Lung (tissue), 11 donors: ENCODE measurements at regions not wholly inside any gene's neighbourhood (a gene's known extent, or its start where the extent isn't known, plus 50 kb on each side); places are given as distances from the start of the nearest gene placed in this dataset.

Source experiments
- ATAC-seq: fragments of 200-7000 bp; cut with Tn5 transposase; one replicate; pipeline ENCODE4 v1.9.1; 2020; ENCODE audit warnings: moderate number of reproducible peaks; ENCODE audit not compliant: insufficient read depth, low FRiP score
- DNase-seq, 3 donors: peaks; one replicate each; pipeline ENCODE4 v3.0.0-alpha.2; 2013 to 2017
- H3K27ac ChIP-seq, 2 donors: one replicate each; pipeline ENCODE4 v1.5.1; 2013; ENCODE audit warnings: mild to moderate bottlenecking in 2 of 2, moderate library complexity in 2 of 2, control low read depth in 1 of 2, inconsistent platforms in 1 of 2, low read depth in 1 of 2, low read length in 1 of 2
- H3K27me3 ChIP-seq, 3 donors: one replicate each; pipeline ENCODE4 v1.5.1; 2013; ENCODE audit warnings: low read length in 2 of 3; ENCODE audit not compliant: control insufficient read depth in 3 of 3, insufficient read depth in 3 of 3
- H3K36me3 ChIP-seq, 4 donors: one replicate each; pipeline ENCODE4 v1.5.1; 2013; ENCODE audit warnings: low read length in 4 of 4, mild to moderate bottlenecking in 1 of 4, moderate library complexity in 1 of 4; ENCODE audit not compliant: control insufficient read depth in 4 of 4, insufficient read depth in 4 of 4
- H3K4me1 ChIP-seq, 5 donors: one replicate each; pipeline ENCODE4 v1.5.1; 2013; ENCODE audit warnings: low read length in 5 of 5, mild to moderate bottlenecking in 2 of 5, moderate library complexity in 1 of 5; ENCODE audit not compliant: control insufficient read depth in 5 of 5, insufficient read depth in 5 of 5
- H3K4me3 ChIP-seq: one replicate; pipeline ENCODE4 v1.5.1; 2013; ENCODE audit warnings: mild to moderate bottlenecking, control low read depth, moderate library complexity
- H3K9ac ChIP-seq, 2 donors: one replicate each; pipeline ENCODE4 v1.5.1; 2013; ENCODE audit warnings: low read length in 2 of 2, control low read depth in 1 of 2; ENCODE audit not compliant: insufficient read depth in 1 of 2
- H3K9me3 ChIP-seq, 4 donors: one replicate each; pipeline ENCODE4 v1.5.1; 2013; ENCODE audit warnings: low read length in 3 of 4, mild to moderate bottlenecking in 1 of 4, moderate library complexity in 1 of 4; ENCODE audit not compliant: control insufficient read depth in 4 of 4, insufficient read depth in 3 of 4
- CTCF ChIP-seq: IDR thresholded peaks from 2 replicates; pipeline ENCODE4 v1.5.1; 2012; ENCODE audit warnings: mild to moderate bottlenecking; ENCODE audit errors: control extremely low read depth, extremely low read depth
- WGBS, 2 donors: extraction: QIAGEN DNeasy Blood & Tissue Kit; methylation state at CpG; one replicate each; pipeline ENCODE4 v1.1.7; 2013; 5-methylcytosine and 5-hydroxymethylcytosine counted together
- donor health status: control.
- donor health status: control.
- donor health status: Bipolar disorder and iron deficiency.
- donor health status: healthy.
- donor health status: DM: yes; HTN: yes; CAD: no.

- H3K9ac ChIP-seq = no peak overlapping the region
- no peaks in the 10 kb centered on the region for H3K4me1 ChIP-seq
- TF ChIP-seq CTCF = no peak
- no peak for DNase-seq
- 80 to 81% methylated on average over 2 of the region's 2 CpGs for WGBS, 2 donors
- no peaks in the 10 kb centered on the region for H3K9me3 ChIP-seq
- no peak for ATAC-seq
- no peak overlapping the region for H3K27ac ChIP-seq
- no peaks in the 10 kb centered on the region for H3K36me3 ChIP-seq
- H3K4me3 ChIP-seq = no peak overlapping the region
- no peaks in the 10 kb centered on the region for H3K27me3 ChIP-seq
Observed at GRCh38 chr13:38477676-38478075, 128.0 kb downstream of the UFM1 start.

- Histone ChIP-seq H3K4me3 (no peak overlapping the region), H3K4me1 (no peaks in the 10 kb centered on the region), H3K27ac (no peak overlapping the region), H3K9me3 (no peaks in the 10 kb centered on the region), H3K9ac (no peak overlapping the region), H3K27me3 (no peaks in the 10 kb centered on the region), H3K36me3 (no peaks in the 10 kb centered on the region)
- ATAC-seq (no peak), DNase-seq (no peak)
- WGBS, 2 donors = 75 to 94% methylated on average over 1 of the region's 1 CpG
- no peak for TF ChIP-seq CTCF
Observed at GRCh38 chr13:38483623-38484022, 134.0 kb downstream of the UFM1 start.

GRCh38 chr13:38490657-38491056 is 141.0 kb downstream of the UFM1 start:
- no peak for TF ChIP-seq CTCF
- ATAC-seq = no peak
- Histone ChIP-seq H3K27ac (no peak overlapping the region), H3K9ac (no peak overlapping the region), H3K9me3 (peaks cover 0 to 2% (median 0%) of the 10 kb centered on the region in 4 donors), H3K4me3 (no peak overlapping the region), H3K36me3 (no peaks in the 10 kb centered on the region), H3K4me1 (no peaks in the 10 kb centered on the region), H3K27me3 (no peaks in the 10 kb centered on the region)
- WGBS, 2 donors = 50 to 54% methylated on average over 3 of the region's 3 CpGs
- no peak for DNase-seq

GRCh38 chr13:38494445-38494844 is 144.8 kb downstream of the UFM1 start:
- Histone ChIP-seq H3K27me3 (no peaks in the 10 kb centered on the region), H3K9ac (no peak overlapping the region), H3K9me3 (peaks cover 0 to 4% (median 0%) of the 10 kb centered on the region in 4 donors), H3K4me3 (no peak overlapping the region), H3K27ac (no peak overlapping the region), H3K36me3 (no peaks in the 10 kb centered on the region), H3K4me1 (peaks cover 0 to 11% (median 0%) of the 10 kb centered on the region in 5 donors)
- ATAC-seq (no peak), DNase-seq (no peak)
- TF ChIP-seq CTCF = no peak
- WGBS, 2 donors = 57 to 72% methylated on average over 2 of the region's 2 CpGs
